ENCODE measurements at regions not wholly inside any gene's neighbourhood (a gene's known extent, or its start where the extent isn't known, plus 50 kb on each side); places are given as distances from the start of the nearest gene placed in this dataset.
"Not testable (repeated sequence)": the region's sequence is repeated elsewhere in the genome, so short reads cannot be mapped to it uniquely, and the experiment has no call there.

GRCh38 chr9:71273613-71274012 lies 152.2 kb upstream of the TRPM3 start:
- DNase-seq (ENCODE audit: low spot score) = no peak

- no peak for DNase-seq (ENCODE audit: low spot score)
Measured at GRCh38 chr9:71271602-71272001, 150.2 kb upstream of the TRPM3 start.

- no peak for DNase-seq (ENCODE audit: low spot score)
Measured at GRCh38 chr9:71270554-71270953, 149.1 kb upstream of the TRPM3 start.

- DNase-seq (ENCODE audit: low spot score) = no peak
Measured at GRCh38 chr9:71269859-71270258, 148.4 kb upstream of the TRPM3 start.

- no peak for DNase-seq (ENCODE audit: low spot score)
Measured at GRCh38 chr9:71268871-71269635, 147.6 kb upstream of the TRPM3 start.

- DNase-seq (ENCODE audit: low spot score) = no peak
Measured at GRCh38 chr9:71263451-71263850, 142.0 kb upstream of the TRPM3 start.

DNA sequence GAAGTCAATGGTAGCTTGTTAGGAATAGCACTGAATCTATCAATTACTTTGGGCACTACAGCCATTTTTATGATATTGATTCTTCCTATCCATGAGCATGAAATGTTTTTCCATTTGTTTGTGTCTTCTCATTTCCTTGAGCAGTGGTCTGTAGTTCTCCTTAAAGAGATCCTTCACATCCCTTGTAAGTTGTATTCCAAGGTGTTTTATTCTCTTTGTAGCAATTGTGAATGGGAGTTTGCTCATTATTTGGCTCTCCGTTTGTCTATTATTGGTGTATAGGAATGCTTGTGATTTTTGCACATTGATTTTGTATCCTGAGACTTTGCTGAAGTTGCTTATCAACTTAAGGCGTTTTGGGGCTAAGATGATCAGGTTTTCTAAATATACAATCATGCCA lies 139.0 kb upstream of the TRPM3 start:
- DNase-seq (ENCODE audit: low spot score) = not testable (repeated sequence)

- DNase-seq (ENCODE audit: low spot score) = no peak
Measured at GRCh38 chr9:71254592-71255277, 133.3 kb upstream of the TRPM3 start.

- DNase-seq (ENCODE audit: low spot score) = no peak
Measured at GRCh38 chr9:71253011-71253410, 131.6 kb upstream of the TRPM3 start.

DNA sequence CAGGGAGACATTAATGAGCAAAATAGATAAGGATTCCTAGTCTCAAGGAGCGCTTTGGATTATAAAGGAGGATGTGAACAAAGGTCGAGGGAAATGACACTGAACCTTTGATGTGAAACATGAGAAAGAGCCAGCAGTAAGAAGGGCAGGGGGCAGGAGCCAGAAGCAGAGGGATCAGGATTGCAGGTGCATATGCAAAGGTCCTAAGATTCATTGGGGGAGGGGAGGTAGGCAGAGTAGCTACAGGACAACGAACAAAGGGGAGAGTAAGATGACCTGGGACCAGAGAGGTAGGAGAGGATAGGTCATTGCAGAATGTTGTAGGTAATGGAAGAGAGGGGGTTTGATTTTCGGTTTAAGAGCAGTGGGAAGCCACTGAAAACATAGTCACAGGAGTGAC lies 129.2 kb upstream of the TRPM3 start:
- DNase-seq (ENCODE audit: low spot score) = no peak

DNA sequence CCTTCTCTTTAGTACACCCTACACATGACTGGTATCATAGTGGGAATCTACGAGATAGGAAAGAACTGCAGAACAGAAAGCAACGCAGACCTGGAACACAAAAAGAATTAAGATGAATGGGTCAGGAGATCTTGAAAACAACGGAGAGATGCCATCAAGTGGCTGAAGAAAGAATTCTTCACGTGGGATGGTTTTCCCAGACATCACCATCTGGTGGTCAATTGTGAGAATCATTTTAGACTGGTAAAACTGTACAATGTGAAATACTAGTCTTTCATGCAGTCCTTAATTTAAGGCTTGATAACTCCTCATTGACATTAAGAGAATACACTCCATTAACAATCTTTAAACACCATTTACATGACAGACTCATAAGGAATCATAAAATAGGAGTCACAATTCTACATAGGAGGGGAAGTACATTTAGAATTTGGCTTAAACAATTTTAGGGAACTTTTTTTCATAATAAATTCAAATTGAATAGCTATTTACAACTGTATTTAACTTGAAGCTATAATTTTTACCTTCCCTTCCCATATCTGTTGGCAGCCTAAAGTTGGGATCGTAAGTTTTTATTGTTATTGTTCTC lies 128.4 kb upstream of the TRPM3 start:
- DNase-seq (ENCODE audit: low spot score) = peak; percentile 1

DNA sequence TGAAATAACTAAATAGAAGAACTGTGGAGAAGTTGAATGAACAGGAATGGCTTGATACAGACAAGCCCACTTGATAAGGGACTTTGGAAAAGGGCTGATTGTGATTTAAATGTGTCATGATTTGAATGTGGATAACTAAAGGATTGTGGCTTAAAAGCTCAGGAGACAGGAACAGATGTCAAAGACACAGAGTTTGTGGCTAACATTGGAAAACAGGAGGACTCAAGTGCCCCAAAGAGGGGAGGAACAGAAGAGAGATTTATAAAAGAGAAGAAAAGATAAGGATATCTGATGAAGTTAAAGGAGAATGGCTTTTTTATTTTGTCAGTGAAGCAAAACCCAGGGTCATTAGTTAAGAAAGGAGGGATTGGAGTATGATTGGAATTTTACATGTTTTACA lies 124.2 kb upstream of the TRPM3 start:
- DNase-seq (ENCODE audit: low spot score) = no peak

- no peak for DNase-seq (ENCODE audit: low spot score)
Measured at GRCh38 chr9:71243951-71244350, 122.5 kb upstream of the TRPM3 start.

GRCh38 chr9:71242081-71242480 lies 120.7 kb upstream of the TRPM3 start:
- no peak for DNase-seq (ENCODE audit: low spot score)

GRCh38 chr9:71237051-71237450 lies 115.6 kb upstream of the TRPM3 start:
- no peak for DNase-seq (ENCODE audit: low spot score)

DNA sequence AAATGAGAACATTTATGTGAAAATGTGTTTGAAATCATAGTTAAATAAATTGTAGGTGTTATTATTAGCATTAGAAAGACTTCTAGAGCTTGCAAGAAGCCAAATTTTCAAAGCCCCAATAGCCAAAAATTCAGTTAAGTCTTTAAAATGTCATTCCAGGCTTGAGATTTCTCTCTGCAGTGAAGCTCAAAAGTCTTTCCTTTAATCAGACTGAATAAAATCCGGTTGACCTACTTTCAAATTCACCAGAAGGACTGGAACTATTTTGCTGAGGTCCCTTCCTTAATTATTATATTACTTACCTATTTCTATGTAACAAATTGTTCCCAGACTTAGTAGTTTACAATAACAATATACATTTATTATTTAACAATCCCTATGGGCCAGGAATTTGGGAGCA lies 112.2 kb upstream of the TRPM3 start:
- DNase-seq (ENCODE audit: low spot score) = no peak

GRCh38 chr9:71223953-71224538 lies 102.6 kb upstream of the TRPM3 start:
- no peak for DNase-seq (ENCODE audit: low spot score)

DNA sequence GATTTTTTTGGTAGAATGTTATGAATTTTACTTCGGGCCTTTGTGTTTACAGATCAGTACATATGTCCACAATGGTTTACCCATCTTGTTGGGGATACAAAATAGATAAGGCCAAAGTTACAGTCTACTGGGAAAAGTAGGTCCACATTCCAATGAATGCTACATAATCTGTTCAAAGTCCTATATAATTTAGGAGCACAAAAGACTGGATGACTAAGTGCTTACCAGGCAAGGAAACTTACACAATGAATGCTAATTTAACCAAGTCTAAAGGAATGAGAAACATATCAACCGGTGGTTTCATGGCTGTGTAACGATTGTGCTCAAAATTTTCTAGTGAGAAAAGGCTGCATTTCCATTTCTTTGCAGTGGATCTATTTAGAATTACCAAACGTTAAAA lies 97.4 kb upstream of the TRPM3 start:
- DNase-seq (ENCODE audit: low spot score) = no peak

DNA sequence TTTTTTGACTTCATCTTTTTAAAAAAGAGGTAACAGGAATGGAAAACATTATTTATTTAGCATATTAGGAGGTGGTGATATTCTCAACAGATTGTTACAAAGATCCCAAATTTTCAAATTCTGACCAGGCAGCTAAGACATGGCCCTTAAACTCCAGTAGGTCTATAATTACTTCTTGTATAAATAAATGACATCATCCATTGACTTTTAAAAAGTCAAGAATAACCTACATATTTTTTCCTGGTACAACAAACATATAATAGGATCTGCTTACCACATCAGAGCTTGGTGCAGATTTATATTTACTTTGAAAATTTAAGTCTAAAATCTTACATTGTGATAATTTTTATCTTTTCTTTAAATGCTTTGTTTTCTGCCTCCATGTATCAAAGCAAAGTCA lies 92.2 kb upstream of the TRPM3 start:
- DNase-seq (ENCODE audit: low spot score) = no peak

DNA sequence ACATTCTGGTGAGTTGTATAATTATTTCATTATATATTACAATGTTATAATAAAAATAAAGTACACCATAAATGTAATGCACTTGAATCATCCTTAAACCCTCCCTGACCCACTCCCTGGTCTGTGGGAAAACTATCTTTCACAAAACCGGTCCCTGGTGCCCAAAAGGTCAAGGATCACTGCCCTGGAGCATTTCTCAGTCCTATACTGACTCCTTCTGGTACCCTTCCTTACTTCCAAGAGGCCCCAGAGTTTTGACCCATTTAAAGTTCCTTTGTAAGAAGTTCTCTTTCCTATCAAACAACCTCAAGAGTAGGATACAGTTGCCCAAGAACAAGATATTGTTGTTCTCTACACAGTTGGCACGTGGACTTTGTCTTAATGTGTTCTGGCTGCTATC lies 88.9 kb upstream of the TRPM3 start:
- no peak for DNase-seq (ENCODE audit: low spot score)

- no peak for DNase-seq (ENCODE audit: low spot score)
Measured at GRCh38 chr9:71209890-71210289, 88.5 kb upstream of the TRPM3 start.

DNA sequence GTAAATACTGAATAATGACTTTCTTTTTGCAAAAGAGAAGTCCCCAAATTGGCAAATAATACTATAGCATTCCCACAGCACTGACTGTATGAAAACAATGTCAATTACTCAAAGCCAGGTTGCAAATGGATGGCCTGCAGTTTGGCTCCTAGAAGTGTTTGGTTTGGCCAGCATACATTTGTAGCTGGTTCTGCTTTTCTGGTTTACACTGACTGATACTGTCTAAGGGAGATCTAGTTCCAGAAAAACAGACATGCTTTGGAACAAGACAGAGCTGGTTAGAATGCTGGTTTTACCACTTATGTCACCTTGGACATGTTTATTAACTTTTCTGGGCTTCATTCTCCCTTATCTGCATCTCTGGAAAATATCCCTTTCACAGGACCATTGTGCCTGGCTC lies 81.5 kb upstream of the TRPM3 start:
- no peak for DNase-seq (ENCODE audit: low spot score)

GRCh38 chr9:71191708-71192107 lies 70.3 kb upstream of the TRPM3 start:
- no peak for DNase-seq (ENCODE audit: low spot score)

Measured in CD4-positive, alpha-beta T cell treated with Interleukin-6 at 100 ng/mL for 8 hours (primary cell).